ENCODE measurements at regions not wholly inside any gene's neighbourhood (a gene's known extent, or its start where the extent isn't known, plus 50 kb on each side); places are given as distances from the start of the nearest gene placed in this dataset.
A peak's percentile ranks its signal among the peaks of the same experiment; 100 is the strongest.
"Not testable (repeated sequence)": the region's sequence is repeated elsewhere in the genome, so short reads cannot be mapped to it uniquely, and the experiment has no call there.

- Mint-ChIP-seq H3K36me3 (no peaks in the 10 kb centered on the region), H3K27ac (no peak overlapping the region), H3K4me3 (no peak overlapping the region), H3K27me3 (no peaks in the 10 kb centered on the region), H3K9me3 (no peaks in the 10 kb centered on the region), H3K4me1 (peaks cover 15% of the 10 kb centered on the region)
- CTCF ChIA-PET, result interaction anchor here (0.7 to 5.2 kb wide), 9 partner anchors 11 to 701 kb away, joined by 3 to 57 read pairs (median 5); partner anchors contain the start of gene SLC2A9
- peak; percentile 83 for DNase-seq
These were observed 78.0 kb upstream of the DRD5 start for GRCh38 chr4:9703391-9703790.

- not testable (repeated sequence) for H3K27ac Mint-ChIP-seq, H3K36me3 Mint-ChIP-seq, H3K27me3 Mint-ChIP-seq, DNase-seq, H3K9me3 Mint-ChIP-seq, H3K4me3 Mint-ChIP-seq
- CTCF ChIA-PET, result interaction anchor here (0.7 to 5.2 kb wide), 8 partner anchors 12 to 316 kb away, joined by 3 to 57 read pairs (median 6); partner anchors contain the start of gene SLC2A9
- H3K4me1 Mint-ChIP-seq, result peaks cover 15% of the 10 kb centered on the region
These were observed 77.3 kb upstream of the DRD5 start for GRCh38 chr4:9704126-9704525.

DNA sequence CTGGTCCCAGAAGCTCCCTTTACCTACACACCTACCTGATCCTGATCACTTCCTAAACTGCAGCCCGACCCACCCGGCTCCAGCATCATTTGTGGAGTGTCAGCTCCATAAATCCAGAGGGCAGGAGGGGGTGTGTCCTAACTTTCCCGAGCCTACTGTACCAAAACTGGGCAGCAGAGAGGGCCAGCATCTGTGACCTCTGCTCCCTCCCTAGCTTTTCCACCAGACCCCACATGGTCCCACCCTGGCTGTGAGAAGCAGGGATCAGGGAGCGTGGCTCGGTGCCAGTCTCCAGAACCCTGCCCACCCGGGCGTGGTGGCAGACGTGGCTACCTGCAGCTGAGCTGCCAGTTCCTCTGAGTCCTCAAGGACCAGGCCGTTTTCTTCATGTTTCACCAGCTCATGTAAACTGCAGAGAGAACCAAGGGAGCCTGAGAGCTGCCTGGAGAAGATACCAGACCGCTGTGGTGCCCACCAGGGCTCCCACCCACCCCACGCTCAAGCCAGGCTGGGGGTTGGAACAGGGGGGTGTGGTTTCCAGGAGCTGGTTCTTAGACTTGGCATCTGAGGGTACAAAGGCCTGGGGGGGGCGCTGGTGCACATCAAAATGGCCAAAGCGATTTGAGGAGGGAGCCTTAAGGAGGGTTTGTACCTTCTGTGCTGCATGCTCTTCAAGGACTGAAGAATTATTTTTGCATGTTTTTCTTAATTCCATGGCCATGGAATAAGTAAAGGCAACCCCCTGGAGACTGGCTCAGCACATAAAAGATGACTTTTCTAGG, 76.7 kb upstream of the DRD5 start:
- H3K9me3 Mint-ChIP-seq, result no peaks in the 10 kb centered on the region
- DNase-seq, result no peak
- CTCF ChIA-PET, result interaction anchor here (0.8 to 5.2 kb wide), 6 partner anchors 13 to 315 kb away, joined by 3 to 57 read pairs (median 7); partner anchors contain the start of gene SLC2A9
- H3K4me1 Mint-ChIP-seq, result peaks cover 15% of the 10 kb centered on the region
- no peaks in the 10 kb centered on the region for H3K27me3 Mint-ChIP-seq
- no peak overlapping the region for H3K27ac Mint-ChIP-seq
- no peak overlapping the region for H3K4me3 Mint-ChIP-seq
- H3K36me3 Mint-ChIP-seq, result no peaks in the 10 kb centered on the region

DNA sequence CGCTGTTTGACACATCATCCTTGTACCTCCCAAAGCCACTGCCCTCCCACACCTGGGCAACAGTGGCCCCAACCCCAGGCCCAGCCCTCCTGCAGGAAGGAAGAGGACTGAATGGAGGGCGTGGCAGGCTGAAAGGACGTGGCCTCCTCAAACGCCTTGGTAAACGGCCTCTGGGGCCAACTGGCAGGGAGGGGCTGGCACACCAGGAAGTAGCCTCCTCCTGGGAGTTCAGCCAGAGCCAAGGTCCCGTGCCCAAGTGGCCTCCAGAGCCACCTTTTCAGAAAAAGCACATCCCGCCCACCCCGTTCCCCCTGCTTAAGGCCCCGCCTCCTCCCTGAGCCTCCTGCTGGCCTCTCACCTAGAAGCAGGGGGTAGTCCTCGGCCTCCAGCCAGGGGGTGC, 74.2 kb upstream of the DRD5 start:
- H3K36me3 Mint-ChIP-seq, H3K27ac Mint-ChIP-seq, H3K27me3 Mint-ChIP-seq, DNase-seq, H3K9me3 Mint-ChIP-seq, CTCF ChIA-PET, H3K4me3 Mint-ChIP-seq: not testable (repeated sequence)
- peaks cover 15% of the 10 kb centered on the region for H3K4me1 Mint-ChIP-seq

- CTCF ChIA-PET, H3K36me3 Mint-ChIP-seq, H3K4me3 Mint-ChIP-seq, H3K27ac Mint-ChIP-seq, DNase-seq, H3K27me3 Mint-ChIP-seq, H3K9me3 Mint-ChIP-seq: not testable (repeated sequence)
- H3K4me1 Mint-ChIP-seq, result peaks cover 15% of the 10 kb centered on the region
These were observed 73.5 kb upstream of the DRD5 start for GRCh38 chr4:9707936-9708335.

- H3K4me1 Mint-ChIP-seq, result no peaks in the 10 kb centered on the region
- H3K27me3 Mint-ChIP-seq, result no peaks in the 10 kb centered on the region
- H3K9me3 Mint-ChIP-seq, result no peaks in the 10 kb centered on the region
- H3K4me3 Mint-ChIP-seq, result no peak overlapping the region
- no peak for DNase-seq
- no peaks in the 10 kb centered on the region for H3K36me3 Mint-ChIP-seq
- CTCF ChIA-PET, result no interaction called here
- H3K27ac Mint-ChIP-seq, result no peak overlapping the region
These were observed 71.7 kb upstream of the DRD5 start for GRCh38 chr4:9709724-9710123.

- CTCF ChIA-PET, H3K4me1 Mint-ChIP-seq, H3K4me3 Mint-ChIP-seq, DNase-seq, H3K36me3 Mint-ChIP-seq, H3K27ac Mint-ChIP-seq, H3K9me3 Mint-ChIP-seq: not testable (repeated sequence)
- peaks cover 14% of the 10 kb centered on the region for H3K27me3 Mint-ChIP-seq
These were observed 66.2 kb upstream of the DRD5 start for GRCh38 chr4:9715271-9715670.

DNA sequence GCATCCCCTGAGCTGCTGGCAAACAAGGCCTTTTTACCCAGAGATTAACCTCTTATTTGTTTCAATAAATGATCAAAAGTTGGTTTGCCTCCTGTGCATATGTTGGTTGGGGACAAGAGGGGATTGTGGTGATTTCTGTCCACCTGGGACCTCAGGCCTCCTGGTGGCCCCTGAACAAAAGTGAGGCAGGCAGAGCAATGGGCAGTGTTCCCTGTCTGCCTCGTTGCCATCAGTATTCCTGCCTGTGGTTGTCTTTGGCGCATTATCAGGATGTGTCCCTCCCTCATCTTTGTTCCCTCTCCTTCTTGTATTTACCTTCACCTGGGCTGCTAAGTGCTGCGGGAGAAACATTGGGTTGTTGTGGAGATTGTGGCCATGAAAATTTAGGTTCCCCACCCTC, 65.3 kb upstream of the DRD5 start:
- DNase-seq, result no peak
- Mint-ChIP-seq H3K27me3 (peaks cover 15% of the 10 kb centered on the region), H3K4me1 (no peaks in the 10 kb centered on the region), H3K27ac (no peak overlapping the region), H3K4me3 (no peak overlapping the region), H3K36me3 (no peaks in the 10 kb centered on the region), H3K9me3 (no peaks in the 10 kb centered on the region)
- CTCF ChIA-PET, result no interaction called here

DNA sequence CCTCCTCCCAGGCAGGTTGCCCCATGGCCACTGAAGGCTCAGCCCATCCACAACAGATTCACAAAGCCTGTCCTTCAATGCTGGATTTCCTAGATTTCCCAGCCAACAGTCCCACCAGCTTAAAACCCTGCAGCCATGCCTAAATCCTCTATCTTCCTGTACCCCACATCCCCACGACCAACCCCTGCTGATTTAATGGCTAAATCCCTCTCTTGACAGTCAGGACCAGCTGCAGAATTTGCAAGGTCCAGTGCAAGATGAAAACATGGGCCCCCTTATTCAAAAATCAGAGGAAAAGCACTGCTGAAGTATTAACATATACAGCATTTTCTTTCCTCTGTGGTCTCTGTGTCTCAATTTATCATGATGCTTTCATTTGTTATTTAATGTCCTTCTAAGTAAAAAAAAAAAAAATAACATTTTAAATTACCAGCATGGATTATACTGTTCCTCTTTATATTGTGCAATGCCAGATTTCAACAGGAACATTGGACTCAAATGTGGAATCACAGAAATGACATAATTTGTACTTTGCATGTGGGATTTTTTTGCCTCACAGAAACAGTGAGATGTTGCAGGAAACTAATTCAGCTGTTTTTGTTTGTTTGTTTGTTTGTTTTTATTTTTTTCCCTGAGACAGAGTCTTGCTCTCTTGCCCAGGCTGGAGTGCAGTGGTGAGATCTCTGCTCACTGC, 63.0 kb upstream of the DRD5 start:
- H3K9me3 Mint-ChIP-seq, DNase-seq, H3K36me3 Mint-ChIP-seq, H3K4me1 Mint-ChIP-seq, H3K4me3 Mint-ChIP-seq, H3K27ac Mint-ChIP-seq, CTCF ChIA-PET: not testable (repeated sequence)
- peaks cover 18% of the 10 kb centered on the region for H3K27me3 Mint-ChIP-seq

GRCh38 chr4:9722131-9722530, 59.3 kb upstream of the DRD5 start:
- H3K36me3 Mint-ChIP-seq, CTCF ChIA-PET, H3K4me3 Mint-ChIP-seq, H3K9me3 Mint-ChIP-seq, H3K27ac Mint-ChIP-seq, DNase-seq, H3K4me1 Mint-ChIP-seq: not testable (repeated sequence)
- H3K27me3 Mint-ChIP-seq, result peaks cover 17% of the 10 kb centered on the region
